ENCODE measurements at regions not wholly inside any gene's neighbourhood (a gene's known extent, or its start where the extent isn't known, plus 50 kb on each side); places are given as distances from the start of the nearest gene placed in this dataset.
A peak's percentile ranks its signal among the peaks of the same experiment; 100 is the strongest.

DNA sequence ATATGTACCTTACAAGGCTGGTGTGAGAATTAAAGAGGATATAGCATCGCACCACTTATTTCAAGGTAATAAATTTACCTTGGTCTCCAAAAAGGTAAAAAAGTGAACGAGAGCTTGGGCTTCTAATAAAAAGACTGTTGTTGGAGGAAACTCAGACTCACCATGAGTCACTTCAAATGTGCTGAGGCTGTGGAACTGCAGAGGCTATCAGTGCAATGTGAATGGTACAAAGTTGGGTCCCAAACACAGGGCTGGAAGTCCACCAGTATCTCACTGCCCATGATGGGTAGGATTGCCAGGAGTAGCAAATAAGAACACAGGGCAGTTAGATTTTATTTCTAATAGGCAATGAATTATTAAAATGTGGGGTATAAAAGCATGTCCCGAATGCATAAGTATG is 200.6 kb downstream of the MAFB start:
- DNase-seq: no peak

DNA sequence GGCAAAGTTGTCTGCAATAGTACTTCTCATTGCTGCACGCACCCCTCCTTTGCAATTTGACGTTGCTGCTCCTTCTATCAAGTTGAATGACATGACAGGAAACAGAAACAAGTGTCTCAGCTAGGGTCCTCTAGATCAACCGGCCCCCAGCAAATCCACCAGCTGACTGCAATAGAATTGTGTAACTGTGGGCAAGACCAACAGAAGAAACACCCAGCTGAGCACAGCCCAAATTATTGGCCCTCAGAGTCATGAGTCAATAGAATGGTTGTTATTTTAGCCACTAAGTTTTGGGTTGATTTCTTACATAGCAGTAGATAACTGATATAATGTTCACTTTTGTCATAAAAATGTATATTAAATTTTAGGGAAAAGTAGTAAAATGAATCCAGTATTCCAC is 202.7 kb downstream of the MAFB start:
- DNase-seq: no peak

DNA sequence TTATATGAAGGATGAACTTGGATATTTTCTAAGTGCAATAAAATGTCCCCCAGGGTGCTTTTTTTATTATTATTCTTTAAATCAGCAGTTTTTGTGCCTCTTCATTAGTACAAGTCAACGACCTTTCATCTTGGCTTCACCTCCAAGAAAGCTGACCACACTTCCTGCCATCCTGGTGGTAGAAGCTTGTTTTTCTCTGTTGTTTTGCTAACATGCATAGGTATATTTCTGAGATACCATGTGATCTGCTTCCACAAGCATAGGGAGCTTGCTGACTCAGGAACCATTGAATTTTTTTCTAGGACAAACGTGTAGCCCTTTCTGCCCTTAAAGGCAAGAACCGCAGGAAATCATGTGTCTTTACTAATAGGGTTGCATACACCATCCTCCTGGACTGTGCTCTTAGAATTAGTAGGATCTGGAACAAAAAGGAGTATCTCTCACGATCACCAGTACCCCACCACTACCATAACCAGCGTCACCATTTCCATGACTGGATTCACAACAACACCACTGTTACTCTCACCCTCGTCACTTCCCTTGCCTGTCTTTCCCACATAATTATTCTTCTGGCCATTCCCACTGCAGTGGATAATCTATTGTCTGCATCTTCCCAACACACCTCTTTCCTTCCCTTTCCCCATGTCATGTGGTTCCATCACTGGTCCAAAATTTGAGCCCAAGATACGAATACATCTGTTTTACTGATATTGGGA is 207.1 kb downstream of the MAFB start:
- no peak for DNase-seq

DNA sequence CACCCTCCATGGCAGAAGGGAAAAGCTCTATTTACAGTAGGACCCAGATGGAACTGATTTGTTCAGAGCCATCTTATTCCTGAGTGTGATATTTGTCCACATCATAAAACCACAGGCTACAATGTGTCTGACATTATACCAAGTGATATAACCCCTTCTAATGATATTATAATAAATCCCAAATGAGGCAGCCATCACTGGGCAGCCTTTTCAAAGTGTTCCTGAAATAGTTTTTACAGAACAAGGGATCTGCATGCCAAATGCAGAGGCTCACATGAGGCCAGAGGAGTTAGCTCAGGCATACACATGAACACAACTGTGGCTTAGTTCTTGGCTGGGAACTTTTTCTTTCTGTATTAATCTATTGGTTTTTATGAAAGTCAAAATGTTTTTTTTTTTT is 207.7 kb downstream of the MAFB start:
- no peak for DNase-seq

DNA sequence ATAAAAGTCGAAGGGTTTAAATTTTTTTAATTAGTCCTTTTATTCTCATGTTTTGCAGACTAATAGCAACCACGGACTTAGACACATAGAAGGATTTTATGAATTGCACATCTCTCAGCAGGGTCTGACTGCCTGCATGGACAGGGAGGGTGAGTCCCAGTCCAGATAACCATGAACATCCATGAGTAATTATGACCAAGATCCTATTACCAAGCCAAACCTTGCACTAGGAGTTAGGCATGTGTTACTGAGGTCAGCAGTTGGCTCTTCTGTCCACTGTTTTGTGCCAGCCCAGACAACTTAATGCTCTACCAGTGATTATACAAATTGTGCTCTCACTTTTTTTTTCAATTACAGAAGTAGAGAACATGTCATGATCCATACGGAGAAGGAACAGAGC is 211.2 kb downstream of the MAFB start:
- DNase-seq: no peak

DNA sequence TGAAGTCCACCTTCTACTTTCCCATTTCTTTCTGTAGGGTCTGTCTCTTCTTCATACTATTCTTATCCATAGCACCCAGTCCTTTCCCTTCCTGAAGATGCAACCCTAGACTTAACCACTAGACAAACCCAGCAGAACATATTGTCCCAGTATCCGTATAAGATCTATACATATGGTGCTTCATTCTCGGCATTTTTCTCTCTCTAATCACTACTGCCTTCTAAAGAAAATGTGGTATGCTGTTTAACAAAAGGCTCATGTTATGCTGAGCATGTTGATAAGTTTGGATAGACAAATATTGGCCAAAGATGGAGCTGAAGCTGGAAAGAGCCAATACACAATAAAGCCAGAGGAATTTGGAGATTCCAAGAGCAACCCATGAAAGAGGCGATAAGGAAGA is 212.6 kb downstream of the MAFB start:
- DNase-seq: no peak

DNA sequence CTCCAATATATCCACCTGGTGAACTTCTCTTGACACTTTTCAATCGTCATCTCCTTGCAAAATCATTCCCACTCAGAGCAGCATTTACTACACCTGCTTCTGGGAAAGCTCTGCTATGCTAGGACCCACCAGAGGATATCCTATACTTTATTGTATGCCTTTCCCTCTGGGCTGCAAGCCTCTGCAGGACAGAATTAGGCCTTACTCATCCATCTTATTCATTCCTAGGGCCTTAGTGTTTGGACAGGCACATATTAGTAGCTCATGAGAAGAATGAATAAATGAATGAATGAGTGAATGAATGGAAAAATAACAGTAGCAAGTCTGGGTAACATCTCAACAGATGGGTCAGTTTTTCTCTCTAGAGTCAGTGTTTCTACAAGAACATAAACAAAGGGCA is 216.1 kb downstream of the MAFB start:
- DNase-seq: no peak

DNA sequence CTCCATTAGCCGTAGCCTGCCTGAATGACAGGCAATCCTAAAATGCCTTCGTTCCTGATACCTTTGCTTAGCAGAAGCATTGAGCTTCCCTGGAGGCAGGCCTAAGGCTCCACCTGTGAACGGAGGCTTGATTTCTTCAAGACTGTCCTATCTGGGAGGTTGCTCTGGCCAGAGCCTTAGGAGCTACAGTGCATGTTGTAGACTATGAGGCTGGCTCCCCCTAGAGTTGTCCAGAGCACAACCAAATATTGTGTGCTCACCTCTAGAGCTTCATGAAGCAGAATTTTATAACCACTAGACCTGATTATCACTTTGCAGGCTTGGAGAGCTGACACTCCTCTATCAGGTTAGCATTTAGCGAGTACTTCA is 217.8 kb downstream of the MAFB start:
- peak in 1 of 2 experiments; percentile 21 for DNase-seq

DNA sequence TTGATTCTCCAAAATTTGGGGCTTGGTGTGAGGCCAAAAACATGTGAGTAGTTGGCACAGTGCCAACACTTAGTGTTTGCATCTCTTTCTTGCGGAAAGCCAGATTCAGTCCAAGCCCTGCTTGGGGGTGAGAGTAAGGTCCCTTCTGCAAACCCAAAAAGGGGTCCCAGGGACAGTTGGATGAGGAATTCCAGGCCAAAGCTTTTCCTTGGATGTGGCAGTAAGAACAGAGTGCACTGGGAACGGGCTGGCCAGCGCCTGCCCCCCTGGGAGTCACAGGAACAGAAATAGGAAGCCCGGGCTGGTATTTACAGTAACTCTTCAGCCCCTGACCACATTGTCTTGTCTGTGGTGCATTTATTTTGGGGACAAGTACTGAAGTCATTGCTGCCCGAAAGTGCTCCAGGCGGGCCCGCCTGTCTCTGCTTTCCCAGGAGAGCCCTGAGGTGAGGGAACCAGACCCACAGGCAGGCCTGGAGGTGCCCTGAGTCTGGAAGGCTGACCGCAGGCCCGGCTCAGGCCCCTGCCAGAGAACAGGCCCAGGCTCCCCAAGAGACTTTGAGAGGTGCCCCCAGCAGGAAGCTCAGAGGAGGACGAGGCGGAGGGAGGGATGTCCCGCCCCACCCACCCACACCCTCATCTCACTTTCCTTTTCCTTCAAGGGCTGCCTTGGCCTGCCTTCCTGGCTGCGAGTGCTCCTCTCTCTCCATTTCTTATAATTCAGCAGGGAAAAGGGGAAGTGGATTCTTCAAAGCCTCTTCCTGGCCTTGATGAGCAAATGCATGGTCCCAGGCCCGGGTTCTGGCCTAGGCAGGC is 218.4 kb downstream of the MAFB start:
- DNase-seq: peak in 1 of 2 experiments; percentile 20

DNA sequence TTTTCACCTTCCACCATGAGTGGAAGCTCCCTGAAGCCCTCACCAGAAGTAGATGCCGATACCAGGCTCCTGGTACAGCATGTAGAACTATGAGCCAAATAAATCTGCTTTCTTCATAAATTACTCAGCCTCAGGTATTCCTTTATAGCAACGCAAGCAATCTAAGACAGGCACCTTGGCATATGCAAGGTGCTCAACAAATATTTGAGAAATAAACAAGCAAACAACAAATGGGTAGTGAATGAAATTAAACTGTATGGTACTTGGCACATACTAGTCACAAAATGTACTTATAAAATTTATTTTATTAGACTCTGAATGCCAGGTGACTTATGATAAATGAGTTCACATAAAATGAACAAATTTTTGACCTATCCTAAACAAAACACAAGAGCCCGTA is 220.3 kb downstream of the MAFB start:
- DNase-seq: no peak

DNA sequence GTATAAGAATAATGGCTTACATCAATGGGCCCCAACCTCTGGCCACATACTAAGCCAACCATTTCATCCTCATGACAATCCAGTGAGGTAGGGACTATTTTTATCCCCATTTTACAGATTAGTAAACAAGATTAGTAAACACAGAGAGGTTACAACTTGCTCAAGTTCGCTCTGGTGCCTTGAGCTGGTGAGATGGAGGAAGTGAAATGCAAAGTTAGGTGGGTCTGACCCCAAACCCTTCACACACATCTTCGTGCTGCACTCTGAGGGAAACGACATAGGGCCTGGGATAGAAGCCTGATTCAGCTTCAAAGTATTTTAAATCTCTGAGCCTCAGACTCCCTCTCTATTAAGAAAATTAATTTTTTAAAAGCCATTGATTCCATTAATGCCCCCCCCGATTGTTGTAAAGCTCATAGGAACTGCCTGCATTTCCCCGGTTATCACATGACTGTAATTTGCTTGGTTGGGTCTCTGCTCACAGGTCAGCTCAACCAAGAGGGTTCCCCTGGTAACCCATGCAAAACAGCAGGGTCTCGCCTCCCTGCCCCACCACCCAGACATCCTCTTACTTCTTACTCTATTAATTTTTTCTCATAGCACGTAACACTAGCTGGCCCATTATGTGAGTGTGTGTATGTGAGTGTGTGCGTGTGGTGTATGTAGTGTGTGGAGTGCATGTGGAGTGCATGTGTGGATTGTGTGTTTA is 221.2 kb downstream of the MAFB start:
- DNase-seq: no peak

DNA sequence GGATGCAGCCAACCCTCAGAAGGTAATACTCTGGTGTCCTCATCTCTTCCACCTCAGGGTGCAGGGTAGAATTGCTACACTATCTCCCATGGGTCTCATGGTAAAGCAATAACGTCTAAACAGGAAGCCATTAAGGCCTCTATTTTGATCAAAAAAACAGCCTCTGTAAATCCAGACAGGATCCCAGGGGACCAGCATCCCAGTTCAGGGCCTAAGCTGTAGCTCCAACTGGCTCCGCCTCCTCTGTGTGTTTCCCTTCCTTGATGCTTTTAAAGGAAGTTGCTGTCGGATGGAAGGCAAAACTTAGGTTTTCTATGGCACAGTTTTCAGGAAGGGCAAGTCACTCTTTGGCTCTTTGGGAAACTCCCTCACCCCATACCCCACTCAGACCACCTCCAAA is 222.0 kb downstream of the MAFB start:
- DNase-seq: no peak

DNA sequence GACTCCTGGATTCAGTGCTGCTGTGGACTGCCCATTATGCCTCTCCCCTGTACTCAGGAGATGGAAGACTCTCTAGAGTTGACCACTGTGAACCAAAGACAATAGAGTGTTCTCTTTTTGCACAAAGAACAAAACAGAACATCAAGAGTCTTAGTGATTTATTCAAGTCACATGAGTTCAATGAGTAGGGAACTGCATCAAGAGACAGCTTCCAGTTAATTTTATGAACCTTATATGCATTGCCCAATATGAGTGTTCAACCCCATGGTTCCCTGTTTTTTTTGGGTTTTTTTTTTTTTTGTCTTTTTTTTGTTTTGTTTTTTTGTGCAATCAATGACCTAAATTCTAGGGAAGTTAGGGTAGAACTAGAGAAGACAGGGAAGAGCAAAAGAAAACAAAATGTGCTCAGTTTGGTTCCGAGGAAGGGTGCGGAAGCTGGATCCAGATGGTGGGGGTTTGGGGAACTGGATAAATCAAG is 224.3 kb downstream of the MAFB start:
- DNase-seq: no peak

DNA sequence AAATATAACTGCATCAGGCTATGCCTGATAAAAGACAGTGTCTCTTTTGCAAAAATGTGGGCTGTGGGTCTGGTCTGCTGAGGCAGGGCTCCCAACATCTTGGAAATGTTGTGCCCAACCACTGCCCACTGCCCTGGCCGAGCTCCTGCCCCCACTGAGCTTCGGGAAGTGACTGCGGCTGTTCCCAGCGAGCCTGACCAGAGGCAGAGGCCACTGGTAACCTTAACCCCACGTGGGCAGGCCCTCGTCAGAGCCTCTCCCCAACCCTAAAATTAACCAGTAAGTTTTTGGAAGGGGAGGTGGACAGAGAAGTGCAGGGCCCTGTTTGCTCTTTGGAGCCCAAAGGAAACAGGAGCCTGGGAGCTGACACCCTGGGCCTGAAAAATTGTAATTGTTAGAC is 225.9 kb downstream of the MAFB start:
- no peak for DNase-seq

DNA sequence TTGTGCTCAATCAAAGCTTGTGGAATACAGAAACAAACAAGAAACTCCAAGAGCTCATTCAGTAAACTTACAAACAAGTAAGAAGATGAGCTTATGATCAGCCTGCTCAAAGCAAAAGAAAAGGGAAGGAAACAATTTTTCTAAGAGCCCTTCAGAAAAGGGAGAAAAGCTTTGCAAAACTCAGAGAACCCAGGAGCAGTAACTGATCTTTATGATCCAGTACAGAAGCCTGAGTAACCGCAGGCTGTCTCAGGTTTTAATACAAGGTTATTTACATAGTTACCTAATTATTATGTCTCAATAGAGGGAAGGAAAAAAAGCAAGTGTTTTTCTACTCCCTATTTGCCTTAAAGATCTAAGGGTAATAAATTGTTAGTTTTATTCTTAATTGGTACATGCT is 226.5 kb downstream of the MAFB start:
- no peak for DNase-seq

DNA sequence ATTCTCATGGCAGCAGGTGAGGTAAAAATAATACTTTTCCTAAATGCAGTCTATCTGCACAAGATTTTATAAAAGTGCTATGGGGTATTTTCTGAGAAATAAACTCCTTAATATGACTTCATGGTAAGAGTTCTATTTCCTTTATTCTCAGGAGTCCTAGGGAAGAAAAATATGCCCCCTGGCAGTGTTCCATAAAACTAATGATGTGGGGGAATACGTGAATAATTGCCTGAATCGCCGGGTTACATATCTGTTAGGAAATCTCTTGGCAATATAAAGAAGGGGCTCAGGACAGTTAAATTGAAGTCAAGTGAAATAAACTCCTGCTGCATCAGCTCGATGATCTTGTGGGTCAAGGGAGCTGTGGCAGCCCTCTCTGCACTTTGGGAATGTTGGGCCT is 229.7 kb downstream of the MAFB start:
- no peak for DNase-seq

DNA sequence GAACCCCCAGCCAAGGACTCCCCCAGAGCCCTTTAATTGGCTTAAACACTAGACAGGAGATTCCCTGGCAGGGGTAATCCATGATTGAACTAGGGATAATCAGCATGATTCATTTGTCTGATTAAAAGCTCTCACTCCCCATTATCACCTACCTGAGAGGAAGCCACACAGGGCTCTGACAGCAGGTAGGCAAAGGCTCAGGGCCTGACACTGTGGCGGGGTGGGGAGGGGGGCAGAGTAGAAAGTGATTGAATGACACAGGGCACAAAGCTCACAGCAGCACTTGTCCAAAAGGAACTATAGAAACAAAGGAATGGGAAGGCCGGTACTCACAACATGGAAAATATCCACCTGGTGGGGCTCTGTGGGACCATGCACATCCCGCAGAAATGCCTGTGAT is 231.6 kb downstream of the MAFB start:
- no peak for DNase-seq

DNA sequence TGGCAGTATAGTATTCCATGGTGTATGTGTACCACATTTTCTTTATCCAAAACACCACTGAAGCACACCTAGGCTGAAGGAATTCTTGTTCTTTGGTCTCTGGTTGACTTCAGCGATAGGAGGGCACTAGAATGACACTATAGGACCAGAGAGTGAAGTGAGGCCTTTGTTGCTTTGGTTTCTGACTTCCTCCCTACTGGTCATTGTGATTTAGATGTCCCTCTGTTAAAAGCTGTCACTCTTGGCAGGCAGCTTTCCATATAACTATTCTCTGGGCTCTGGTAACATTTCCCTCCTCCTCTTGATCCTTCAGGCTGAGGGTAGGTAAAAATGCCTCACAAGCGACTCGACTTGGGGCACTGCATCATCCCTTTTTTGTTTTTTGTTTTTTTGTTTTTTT is 236.3 kb downstream of the MAFB start:
- no peak for DNase-seq

DNA sequence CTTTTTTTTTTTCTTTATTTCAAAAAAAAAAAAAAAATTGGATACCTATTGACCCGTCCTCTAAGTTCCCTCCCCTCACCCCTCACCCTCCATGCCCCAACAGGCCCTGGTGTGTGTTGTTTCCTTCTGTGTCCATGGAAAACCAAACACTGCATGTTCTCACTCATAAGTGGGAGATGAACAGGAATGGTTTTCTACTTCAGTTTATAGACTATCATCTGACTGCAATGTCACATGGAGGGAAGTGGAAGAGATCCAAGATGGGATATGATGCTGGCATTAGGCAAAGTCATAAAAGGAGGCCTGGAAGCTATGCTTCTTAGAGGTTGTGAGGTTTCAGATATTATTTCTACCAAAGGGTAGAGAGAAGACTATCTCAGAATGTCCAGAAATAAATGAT is 237.5 kb downstream of the MAFB start:
- DNase-seq: no peak

DNA sequence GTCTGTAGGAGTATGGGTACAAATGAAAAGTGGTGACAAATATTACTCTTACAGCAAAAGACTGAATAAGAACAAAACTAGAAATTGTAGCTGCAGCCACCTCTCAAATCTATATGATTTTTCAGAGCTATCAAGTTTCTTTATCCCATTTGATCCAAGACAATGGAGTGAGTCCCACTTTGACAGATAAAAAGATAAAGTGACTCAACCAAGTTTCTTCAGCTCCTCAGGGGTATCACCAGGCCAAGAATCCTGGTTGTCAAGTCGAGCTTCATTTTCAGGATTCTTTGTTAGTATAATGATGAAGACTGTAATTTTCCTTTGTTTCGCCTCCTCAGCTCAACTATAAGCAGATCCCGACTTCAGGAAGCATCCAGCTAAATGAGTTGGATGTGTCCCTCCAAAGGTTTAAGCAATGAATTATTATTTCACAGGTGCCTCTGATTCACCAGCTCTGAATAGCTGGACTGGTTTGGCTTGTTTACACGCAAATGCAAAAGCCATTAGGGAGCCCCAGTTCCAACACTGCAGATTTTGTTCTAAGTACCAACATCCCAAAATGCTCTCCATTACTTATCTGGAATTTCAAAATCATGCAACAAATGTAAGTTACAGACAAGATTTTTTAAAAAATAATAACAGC is 238.9 kb downstream of the MAFB start:
- no peak for DNase-seq

DNA sequence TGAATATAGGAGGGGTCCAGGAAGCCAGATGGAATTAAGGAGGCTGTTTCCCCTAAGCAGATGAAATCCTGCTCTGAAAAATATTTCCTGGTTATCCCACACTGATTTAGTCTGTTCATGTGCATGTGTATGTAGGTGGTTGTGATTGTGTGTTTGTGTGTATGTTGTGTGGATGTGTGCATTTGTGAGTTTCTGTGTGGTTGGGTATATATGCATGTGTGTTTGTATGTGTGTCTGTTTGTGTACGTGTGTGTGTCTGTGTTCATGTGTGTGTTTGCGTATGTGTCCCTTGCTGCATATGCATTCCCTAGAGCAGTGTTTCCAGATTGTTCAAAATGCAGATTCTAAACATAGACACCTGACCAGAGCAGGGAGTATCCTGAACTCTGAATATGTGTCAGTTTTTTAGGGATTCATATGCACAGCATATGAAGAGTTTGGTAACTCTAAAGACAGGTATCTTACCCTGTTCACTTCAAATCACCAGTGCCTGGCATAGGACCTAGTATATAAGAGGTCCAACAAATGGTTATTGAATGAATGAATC is 239.8 kb downstream of the MAFB start:
- DNase-seq: no peak

DNA sequence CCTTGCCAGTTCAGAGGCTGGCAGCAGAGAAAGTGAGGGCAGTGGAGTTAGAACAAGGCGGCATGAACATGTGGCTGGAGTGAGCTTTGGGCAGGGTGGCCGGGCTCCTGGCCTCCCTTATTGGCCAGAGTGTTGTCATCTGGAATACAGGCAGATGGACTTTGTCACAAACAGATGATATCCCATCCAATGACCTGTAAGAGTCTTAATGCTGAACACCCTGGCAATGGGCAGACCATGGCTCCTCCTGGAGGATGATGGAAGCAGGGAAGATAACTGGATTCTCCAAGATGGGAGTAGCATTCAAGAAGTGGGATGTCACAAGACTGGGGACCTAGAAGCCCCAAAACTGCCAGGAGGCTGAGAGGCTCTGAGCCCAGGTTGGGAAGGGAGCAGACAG is 242.1 kb downstream of the MAFB start:
- no peak for DNase-seq

DNA sequence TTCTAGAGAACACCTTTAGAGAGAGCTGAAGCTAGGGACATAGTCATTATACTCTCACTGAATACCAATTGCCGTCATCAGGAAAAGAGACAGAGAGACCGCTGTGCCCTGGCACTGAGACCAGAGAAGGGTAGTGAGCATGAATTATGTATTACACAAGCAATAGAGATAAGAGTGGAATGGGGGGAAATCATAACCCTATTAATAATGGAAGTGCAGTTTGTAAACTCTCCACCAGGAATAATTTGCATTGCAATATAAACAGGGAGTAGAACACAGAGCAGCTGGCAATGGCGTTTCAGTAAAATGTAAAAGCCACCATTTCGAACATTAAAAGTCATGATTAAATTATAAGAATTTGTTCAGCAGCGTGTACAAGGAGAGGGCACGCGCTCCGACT is 244.5 kb downstream of the MAFB start:
- DNase-seq: no peak
